ENCODE measurements at regions not wholly inside any gene's neighbourhood (a gene's known extent, or its start where the extent isn't known, plus 50 kb on each side); places are given as distances from the start of the nearest gene placed in this dataset.

DNA sequence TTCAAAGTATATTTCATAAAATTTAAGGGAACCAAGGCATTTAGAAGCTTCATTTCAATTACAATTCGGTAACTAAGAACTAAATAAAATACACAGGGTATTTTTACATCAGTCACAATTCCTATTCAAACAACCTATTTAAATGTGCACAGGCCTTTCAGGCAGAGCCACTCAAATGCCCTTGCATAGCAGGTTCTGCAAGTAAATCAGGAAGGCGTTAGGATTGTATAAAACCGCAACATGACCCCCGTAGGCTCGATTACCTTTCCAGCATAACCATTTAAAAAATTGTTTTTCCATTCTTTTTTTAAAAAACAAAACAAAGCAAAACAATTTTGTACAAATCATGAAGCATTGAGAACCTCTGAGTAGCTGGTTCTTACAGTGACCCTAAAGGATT is 289.9 kb upstream of the SP8 start:
- 45% methylated on average over 5 of the region's 5 CpGs for whole genome bisulfite sequencing

DNA sequence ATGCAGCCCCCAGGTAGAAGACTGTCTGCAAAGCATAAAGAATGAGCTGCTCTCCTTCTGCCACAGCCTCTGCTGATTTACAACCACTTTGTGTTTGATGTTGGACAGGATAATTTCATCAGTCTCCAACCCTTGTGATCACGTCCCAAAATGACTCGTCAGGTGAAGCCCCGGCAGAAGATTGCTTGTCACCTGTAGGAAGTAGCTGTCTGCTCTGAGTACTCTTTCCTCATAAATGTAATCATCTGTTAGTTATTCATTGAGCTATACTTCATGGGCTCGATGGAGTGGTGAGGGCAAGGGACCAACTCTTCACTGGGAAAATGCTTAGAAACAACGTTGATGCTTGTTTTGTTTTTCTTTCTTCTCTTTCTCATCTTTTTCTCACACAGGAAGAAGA is 290.9 kb upstream of the SP8 start:
- Histone ChIP-seq H3K4me1 (no peaks in the 10 kb centered on the region), H3K27me3 (no peaks in the 10 kb centered on the region), H3K36me3 (no peaks in the 10 kb centered on the region), H3K9me3 (no peaks in the 10 kb centered on the region), H3K27ac (no peak overlapping the region), H3K4me3 (no peak overlapping the region)
- TF ChIP-seq, protein P1, sequence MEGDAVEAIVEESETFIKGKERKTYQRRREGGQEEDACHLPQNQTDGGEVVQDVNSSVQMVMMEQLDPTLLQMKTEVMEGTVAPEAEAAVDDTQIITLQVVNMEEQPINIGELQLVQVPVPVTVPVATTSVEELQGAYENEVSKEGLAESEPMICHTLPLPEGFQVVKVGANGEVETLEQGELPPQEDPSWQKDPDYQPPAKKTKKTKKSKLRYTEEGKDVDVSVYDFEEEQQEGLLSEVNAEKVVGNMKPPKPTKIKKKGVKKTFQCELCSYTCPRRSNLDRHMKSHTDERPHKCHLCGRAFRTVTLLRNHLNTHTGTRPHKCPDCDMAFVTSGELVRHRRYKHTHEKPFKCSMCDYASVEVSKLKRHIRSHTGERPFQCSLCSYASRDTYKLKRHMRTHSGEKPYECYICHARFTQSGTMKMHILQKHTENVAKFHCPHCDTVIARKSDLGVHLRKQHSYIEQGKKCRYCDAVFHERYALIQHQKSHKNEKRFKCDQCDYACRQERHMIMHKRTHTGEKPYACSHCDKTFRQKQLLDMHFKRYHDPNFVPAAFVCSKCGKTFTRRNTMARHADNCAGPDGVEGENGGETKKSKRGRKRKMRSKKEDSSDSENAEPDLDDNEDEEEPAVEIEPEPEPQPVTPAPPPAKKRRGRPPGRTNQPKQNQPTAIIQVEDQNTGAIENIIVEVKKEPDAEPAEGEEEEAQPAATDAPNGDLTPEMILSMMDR (IDR thresholded peaks at IDR 0.05): no peak
- TF ChIP-seq EP300 (IDR thresholded peaks at IDR 0.05): no peak
- TF ChIP-seq POLR2AphosphoS5 (IDR thresholded peaks at IDR 0.05): no peak
- TF ChIP-seq POLR2A (IDR thresholded peaks at IDR 0.05): no peak
- 44% methylated on average over 5 of the region's 5 CpGs for WGBS
- DNase-seq (ENCODE audit: low spot score in 2 of 2): no peak

More for the DNA sequence above, 289.9 kb upstream of the SP8 start:
- H3K36me3 ChIP-seq: no peaks in the 10 kb centered on the region
- H3K4me3 ChIP-seq: no peak overlapping the region
- no peaks in the 10 kb centered on the region for H3K9me3 ChIP-seq
- no peak overlapping the region for H3K27ac ChIP-seq
- no peaks in the 10 kb centered on the region for H3K4me1 ChIP-seq
- TF ChIP-seq, protein P1 (IDR thresholded peaks at IDR 0.05): no peak
- TF ChIP-seq POLR2AphosphoS5 (IDR thresholded peaks at IDR 0.05): no peak
- TF ChIP-seq POLR2A (IDR thresholded peaks at IDR 0.05): no peak
- no peak for TF ChIP-seq EP300 (IDR thresholded peaks at IDR 0.05)
- H3K27me3 ChIP-seq: no peaks in the 10 kb centered on the region
- DNase-seq (ENCODE audit: low spot score in 2 of 2): no peak

DNA sequence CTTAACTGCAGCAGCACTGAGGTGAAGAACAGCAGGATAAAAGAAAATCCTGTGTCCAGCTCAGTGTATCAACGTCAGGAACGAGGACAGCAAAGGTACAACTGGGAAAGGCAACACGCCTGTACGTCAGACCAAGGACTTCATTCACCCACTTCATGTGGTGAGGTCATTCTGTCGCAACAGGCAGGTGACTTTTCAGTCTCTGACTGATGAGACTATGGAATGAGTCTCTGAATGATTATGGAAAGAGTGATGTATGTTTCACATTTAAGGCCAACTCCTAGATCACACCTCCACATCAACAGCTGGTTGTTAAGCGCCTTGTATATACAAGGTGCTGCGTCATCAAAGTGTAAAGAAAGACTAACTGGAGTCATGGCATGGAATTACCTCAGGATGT is 297.6 kb upstream of the SP8 start:
- H3K4me3 ChIP-seq: no peak overlapping the region
- 83% methylated on average over 7 of the region's 7 CpGs for WGBS
- DNase-seq (ENCODE audit: low spot score in 2 of 2): no peak
- no peaks in the 10 kb centered on the region for H3K4me1 ChIP-seq
- H3K36me3 ChIP-seq: no peaks in the 10 kb centered on the region
- TF ChIP-seq POLR2AphosphoS5 (IDR thresholded peaks at IDR 0.05) (no peak), EP300 (IDR thresholded peaks at IDR 0.05) (no peak)
- TF ChIP-seq, protein P1 (IDR thresholded peaks at IDR 0.05): no peak
- H3K9me3 ChIP-seq: no peaks in the 10 kb centered on the region
- no peaks in the 10 kb centered on the region for H3K27me3 ChIP-seq
- H3K27ac ChIP-seq: no peak overlapping the region

DNA sequence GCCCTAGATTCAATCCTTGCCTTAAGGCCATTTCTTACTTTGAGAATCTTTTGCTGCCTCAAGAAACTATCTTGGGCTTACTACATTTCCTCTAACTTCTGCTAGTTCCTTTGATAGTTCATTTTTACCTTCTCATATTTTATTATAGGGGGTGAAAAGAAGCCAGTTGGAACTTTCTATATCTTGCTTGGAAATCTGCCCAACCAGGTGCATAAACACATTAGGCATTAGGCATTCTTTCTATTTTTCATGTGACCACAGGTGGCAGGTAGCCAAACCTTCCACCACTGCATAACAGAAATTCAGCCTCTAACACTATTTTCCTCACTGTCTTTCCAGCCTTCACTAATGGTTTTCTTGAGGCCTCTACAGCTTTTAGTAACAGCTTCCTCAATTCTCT is 300.0 kb upstream of the SP8 start:
- Histone ChIP-seq H3K36me3 (no peaks in the 10 kb centered on the region), H3K9me3 (no peaks in the 10 kb centered on the region), H3K27ac (no peak overlapping the region), H3K4me1 (no peaks in the 10 kb centered on the region), H3K27me3 (no peaks in the 10 kb centered on the region), H3K4me3 (no peak overlapping the region)
- no peak for TF ChIP-seq POLR2A (IDR thresholded peaks at IDR 0.05)
- no peak for TF ChIP-seq EP300 (IDR thresholded peaks at IDR 0.05)
- TF ChIP-seq POLR2AphosphoS5 (IDR thresholded peaks at IDR 0.05): no peak
- TF ChIP-seq, protein P1 (IDR thresholded peaks at IDR 0.05): no peak
- DNase-seq (ENCODE audit: low spot score in 2 of 2): no peak

DNA sequence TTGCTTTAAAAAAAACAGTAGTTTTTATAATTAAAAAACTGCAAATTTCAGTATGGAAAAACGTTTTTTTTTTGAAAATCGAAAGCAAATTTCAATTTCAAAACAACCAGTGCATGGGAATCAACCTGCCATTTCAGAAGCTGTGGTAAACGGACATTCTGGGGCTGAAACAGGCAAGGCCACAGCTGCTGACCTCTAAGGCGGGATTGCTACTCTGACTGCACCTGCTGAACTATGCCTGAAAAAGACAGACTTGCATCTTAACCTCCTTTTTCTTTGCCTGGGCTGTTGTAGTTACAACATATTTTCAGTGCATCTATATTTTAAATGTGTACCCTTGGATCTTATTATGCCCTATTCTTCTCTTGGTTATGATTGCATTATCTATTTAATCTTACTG is 303.0 kb upstream of the SP8 start:
- Histone ChIP-seq H3K27ac (no peak overlapping the region), H3K4me1 (no peaks in the 10 kb centered on the region), H3K4me3 (no peak overlapping the region), H3K27me3 (no peaks in the 10 kb centered on the region), H3K36me3 (no peaks in the 10 kb centered on the region), H3K9me3 (no peaks in the 10 kb centered on the region)
- TF ChIP-seq POLR2AphosphoS5 (IDR thresholded peaks at IDR 0.05) (no peak), EP300 (IDR thresholded peaks at IDR 0.05) (no peak), POLR2A (IDR thresholded peaks at IDR 0.05) (no peak)
- TF ChIP-seq, protein P1 (IDR thresholded peaks at IDR 0.05): no peak
- no peak for DNase-seq (ENCODE audit: low spot score in 2 of 2)
- 73% methylated on average over 4 of the region's 4 CpGs for WGBS

Data from suprapubic skin (tissue), 4 donors.